Panc1 (cell line): ENCODE measurements at regions not wholly inside any gene's neighbourhood (a gene's known extent, or its start where the extent isn't known, plus 50 kb on each side); places are given as distances from the start of the nearest gene placed in this dataset.

ENCODE experiments used
- CTCF ChIP-seq: fragments of 450-650 bp; IDR thresholded peaks from 2 replicates; pipeline ENCODE4 v1.5.1; 2017; ENCODE audit warnings: mild to moderate bottlenecking
- POLR2AphosphoS5 ChIP-seq: IDR thresholded peaks from 2 replicates; pipeline ENCODE4 v1.6.1; 2012; ENCODE audit warnings: mild to moderate bottlenecking, low read depth, low read length, moderate library complexity
- REST ChIP-seq, 2 experiments: IDR thresholded peaks; 2 replicates each; pipeline ENCODE4 v1.6.1; 2011 to 2012; ENCODE audit warnings: low read depth in 2 of 2, control low read depth in 1 of 2, low read length in 1 of 2, mild to moderate bottlenecking in 1 of 2, moderate library complexity in 1 of 2; ENCODE audit not compliant: insufficient read depth in 1 of 2
- SIN3A ChIP-seq: IDR thresholded peaks from 2 replicates; pipeline ENCODE4 v1.6.1; 2012; ENCODE audit warnings: low read depth, mild to moderate bottlenecking, low read length, moderate library complexity, borderline replicate concordance; ENCODE audit not compliant: insufficient read depth
- TCF7L2 ChIP-seq: IDR thresholded peaks from 2 replicates; pipeline ENCODE4 v1.6.1; 2011; ENCODE audit warnings: mild to moderate bottlenecking, low read depth, low read length, inconsistent platforms

- no peak for TF ChIP-seq CTCF
- no peak for TF ChIP-seq POLR2AphosphoS5
- TF ChIP-seq REST (IDR thresholded peaks at IDR 0.05; ENCODE audit: insufficient read depth in 1 of 2, low read depth in 2 of 2, low read length in 1 of 2), result no peak
- TF ChIP-seq SIN3A, result no peak
- TF ChIP-seq TCF7L2, result no peak
Measured at GRCh38 chr2:224320660-224321059, 81.2 kb downstream of the FAM124B start.
